ENCODE measurements at regions not wholly inside any gene's neighbourhood (a gene's known extent, or its start where the extent isn't known, plus 50 kb on each side); places are given as distances from the start of the nearest gene placed in this dataset.
"Not testable (repeated sequence)": the region's sequence is repeated elsewhere in the genome, so short reads cannot be mapped to it uniquely, and the experiment has no call there.

- DNase-seq = no peak
Observed at GRCh38 chr5:5782402-5782801, 359.9 kb downstream of the ICE1 start.

GRCh38 chr5:5781335-5781734 is 358.9 kb downstream of the ICE1 start:
- no peak for DNase-seq

- no peak for DNase-seq
Observed at GRCh38 chr5:5780253-5780652, 357.8 kb downstream of the ICE1 start.

DNA sequence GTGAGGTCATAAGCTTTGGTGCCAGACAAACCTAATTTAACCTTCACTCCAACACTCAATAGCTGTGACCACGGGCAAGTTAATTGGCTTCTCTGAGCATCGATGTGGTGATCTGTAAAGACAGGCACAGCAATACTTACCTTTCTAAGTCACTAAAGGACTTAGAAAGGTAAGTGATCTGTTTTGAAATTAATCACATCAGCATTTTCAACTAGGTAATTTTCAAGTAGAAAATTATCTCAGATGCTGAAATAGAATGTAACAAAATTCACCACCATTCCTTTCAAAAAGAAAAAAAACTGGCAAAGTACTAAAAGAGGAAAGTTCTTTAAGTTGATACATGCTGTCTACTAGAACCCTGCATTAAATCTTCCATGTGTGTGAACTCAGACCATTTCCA is 354.5 kb downstream of the ICE1 start:
- DNase-seq = no peak

DNA sequence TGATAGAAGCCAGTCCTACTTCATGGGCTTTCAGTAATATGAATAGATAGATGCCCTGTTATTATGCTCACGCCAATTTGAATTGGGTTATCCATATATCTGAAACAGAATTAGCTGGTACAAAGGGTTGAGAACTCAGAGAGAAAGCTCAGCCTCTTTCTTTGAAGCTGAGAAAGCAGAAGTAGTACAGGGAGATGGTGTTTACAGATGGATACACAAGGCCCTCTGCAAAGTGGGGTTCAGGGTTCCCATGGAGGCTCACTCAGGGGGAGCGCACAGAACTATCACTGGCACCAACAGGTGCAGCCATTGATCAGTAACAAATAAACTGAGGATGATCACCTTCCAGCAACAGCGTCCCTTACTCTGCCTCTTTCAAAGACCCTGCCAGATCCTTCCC is 349.7 kb downstream of the ICE1 start:
- no peak for DNase-seq

- DNase-seq = no peak
Observed at GRCh38 chr5:5770825-5771224, 348.3 kb downstream of the ICE1 start.

DNA sequence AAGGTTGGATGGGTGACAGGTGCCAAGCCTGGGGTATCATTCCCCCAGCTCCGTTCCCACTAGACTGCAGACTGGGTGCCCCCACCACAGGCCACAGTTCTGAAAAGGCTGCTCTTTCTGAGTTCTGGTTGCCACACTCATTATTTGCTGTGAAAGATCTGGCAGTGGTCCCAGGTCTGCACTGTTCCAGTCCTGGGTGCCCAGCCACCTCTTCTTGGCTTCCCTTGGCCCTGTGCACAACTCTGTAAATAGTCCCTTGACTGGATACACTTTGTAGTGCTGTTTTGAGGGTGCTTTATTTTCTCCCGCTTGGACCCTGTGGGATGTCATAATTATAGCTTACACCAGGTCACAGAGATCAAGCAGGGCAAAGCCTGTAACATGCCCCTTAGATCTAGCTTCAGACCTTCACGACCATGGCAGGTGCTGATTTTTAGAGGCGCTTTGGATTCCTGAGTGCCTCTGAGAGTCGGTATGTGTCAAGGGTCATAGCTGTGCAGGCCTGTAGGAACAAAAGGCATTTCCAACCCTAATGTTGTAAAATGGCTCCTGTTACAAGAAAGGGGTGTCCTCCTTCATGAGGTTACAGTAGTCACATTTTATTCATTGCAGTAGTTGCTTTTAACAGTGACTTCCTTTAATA is 344.9 kb downstream of the ICE1 start:
- DNase-seq = no peak

- DNase-seq = no peak
Observed at GRCh38 chr5:5765066-5765850, 342.8 kb downstream of the ICE1 start.

DNA sequence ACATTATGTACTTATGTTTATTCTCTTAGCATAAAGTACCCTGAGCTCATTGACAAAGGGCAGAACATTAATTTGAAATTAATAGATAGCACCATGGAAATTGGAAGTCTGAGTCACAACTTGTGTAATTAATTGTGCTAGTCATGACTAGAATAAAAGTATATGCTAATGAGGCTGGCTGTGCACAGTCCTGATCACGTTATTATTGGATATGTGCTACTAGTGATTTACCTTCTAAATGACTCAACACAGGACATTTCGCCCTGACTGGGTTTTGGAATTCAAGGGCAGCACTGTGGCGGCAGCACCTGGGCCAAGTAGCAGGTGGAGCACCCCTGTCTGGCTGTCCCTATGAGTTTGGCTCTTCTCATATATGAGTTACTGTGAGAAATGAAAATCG is 341.8 kb downstream of the ICE1 start:
- no peak for DNase-seq

- DNase-seq = no peak
Observed at GRCh38 chr5:5756762-5757161, 334.3 kb downstream of the ICE1 start.

- DNase-seq = no peak
Observed at GRCh38 chr5:5755888-5756287, 333.4 kb downstream of the ICE1 start.

DNA sequence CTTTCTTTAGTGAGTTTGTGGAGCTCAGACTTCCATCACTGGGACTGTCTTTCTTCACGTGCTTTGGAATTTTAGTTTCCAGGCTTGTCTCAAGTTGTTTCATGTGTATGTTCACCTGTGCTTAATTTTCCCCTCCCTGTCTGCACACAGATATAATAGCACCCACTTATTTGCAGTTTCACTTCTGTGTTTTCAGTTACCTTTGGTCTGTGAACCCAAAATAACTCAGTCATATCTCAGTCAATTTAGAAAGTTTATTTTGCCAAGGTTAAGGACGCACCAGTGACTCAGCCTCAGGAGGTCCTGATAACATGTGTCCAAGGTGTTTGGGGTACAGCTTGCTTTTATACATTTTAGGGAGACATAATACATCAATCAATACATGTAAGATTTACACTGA is 330.4 kb downstream of the ICE1 start:
- no peak for DNase-seq

GRCh38 chr5:5751987-5752386 is 329.5 kb downstream of the ICE1 start:
- DNase-seq = no peak

DNA sequence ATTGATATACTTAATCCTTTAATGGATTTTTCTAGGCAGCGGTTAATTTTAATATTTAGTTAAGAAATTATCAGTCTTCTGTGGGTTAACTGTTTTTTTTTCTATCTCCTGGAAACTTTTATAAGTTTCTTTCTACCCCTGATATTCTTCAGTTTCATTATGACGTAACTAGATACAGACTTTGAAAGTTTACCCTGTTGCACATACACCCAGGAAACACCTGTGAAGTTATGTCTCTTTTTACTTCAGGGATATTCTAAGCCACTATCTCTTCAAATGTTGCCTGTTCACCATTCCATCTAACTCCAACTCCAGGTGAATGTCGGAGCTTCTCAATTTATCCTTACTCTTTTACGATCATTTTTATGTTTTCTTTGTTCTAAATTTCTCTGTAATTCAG is 329.0 kb downstream of the ICE1 start:
- no peak for DNase-seq

- no peak for DNase-seq
Observed at GRCh38 chr5:5741418-5741817, 318.9 kb downstream of the ICE1 start.

DNA sequence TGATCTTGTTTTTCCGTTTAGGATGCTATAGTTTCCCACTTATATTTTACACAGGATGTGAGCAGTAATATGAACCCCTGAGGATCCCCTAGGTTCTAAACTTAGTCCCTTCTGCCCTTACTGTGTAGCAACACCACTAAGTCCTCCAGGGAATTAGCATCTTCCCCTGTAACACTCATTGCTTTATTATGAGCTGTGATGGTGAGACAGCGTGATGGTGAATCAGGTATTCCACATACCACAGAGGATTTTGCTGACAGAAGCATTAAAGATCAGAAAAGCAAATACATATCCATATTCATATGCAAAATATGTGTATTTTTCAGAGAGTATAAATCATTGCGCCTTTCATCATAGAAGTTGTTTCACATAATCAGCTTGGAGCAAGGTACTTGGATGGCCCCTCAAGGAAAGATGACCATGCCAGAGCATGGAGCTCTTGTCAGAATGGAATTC is 317.0 kb downstream of the ICE1 start:
- DNase-seq = no peak

- no peak for DNase-seq
Observed at GRCh38 chr5:5738797-5739489, 316.5 kb downstream of the ICE1 start.

DNA sequence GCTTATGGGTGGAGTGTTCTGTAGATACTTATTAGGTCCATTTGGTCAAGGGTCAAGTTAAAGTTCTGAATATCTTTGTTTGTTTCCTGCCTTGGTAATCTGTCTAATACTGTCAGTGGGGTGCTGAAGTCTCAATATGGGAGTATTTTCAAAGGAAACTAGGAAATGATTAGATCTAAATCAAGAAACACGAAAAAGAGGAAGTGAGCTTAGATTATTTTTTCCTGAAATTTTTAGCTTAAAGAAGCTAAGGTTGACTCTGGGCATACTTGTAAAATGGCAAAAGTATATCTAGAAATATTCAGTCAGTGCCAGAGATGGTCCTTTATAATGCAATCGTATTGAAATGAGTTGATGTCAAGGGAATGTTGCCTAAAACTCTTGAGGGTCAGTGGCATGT is 313.5 kb downstream of the ICE1 start:
- no peak for DNase-seq

GRCh38 chr5:5733058-5733457 is 310.6 kb downstream of the ICE1 start:
- not testable (repeated sequence) for DNase-seq

DNA sequence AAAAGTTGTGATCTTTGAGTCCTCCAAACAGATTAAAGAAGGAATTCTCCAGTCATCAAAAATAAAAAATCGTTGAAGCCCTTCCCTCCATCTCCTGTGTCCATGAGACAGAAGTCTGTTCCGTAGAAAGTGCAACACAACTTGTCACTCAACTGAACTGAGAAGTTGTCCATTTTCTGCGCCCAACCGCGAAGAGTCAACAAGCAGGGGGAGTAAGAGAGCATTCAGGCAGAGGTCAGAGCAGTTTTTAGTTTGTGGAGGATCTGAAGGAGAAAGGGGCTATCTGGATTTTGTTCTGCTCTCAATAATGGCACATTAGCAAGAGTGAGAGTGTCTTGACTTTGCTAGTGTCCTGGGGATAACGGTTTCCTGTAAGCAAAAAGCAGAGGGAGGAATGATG is 303.9 kb downstream of the ICE1 start:
- DNase-seq = no peak

DNA sequence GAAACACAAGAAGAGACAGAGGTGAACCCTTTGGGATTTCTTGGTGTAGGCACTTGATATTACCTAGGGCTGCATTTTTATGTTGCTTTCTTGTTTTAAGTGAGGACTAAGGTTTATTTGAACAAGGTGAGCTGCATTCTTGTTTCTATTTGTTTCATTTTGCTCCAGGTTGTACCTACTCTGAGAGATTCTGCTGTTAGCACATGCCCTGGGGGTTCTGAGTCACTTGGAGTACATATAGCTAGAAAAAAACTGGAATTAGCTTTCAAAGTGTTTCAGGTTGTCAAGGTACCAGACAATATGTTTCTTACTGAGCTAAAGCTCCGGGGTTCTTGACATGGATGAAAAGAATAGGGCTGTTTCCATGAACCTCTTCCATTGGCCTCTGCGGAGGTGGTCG is 299.4 kb downstream of the ICE1 start:
- no peak for DNase-seq

DNA sequence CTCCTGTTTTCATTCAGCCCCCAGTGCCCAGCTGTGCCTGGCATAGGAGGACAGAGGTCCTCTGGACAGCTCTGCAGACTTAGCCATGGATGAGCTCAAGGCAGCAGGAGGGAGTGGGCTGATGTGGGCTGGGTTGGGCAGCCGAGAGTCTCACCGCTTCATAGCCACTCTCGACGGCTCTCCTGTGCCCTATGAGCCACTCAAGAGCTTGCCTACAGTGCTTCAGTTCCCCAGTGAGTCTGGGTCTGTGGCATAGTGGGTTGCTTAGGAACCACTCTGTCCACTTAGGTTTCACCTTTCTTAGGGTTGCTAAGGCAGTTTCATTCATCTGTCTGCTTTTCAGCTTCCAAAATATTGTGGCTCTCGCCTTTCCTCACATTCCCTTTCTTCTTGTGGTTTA is 296.8 kb downstream of the ICE1 start:
- no peak for DNase-seq

GRCh38 chr5:5716665-5717064 is 294.2 kb downstream of the ICE1 start:
- no peak for DNase-seq

GRCh38 chr5:5711592-5711991 is 289.1 kb downstream of the ICE1 start:
- DNase-seq = no peak

Measured in activated CD4-positive, CD25-positive, alpha-beta regulatory T cell (primary cell).